ENCODE measurements at regions not wholly inside any gene's neighbourhood (a gene's known extent, or its start where the extent isn't known, plus 50 kb on each side); places are given as distances from the start of the nearest gene placed in this dataset.
A peak's percentile ranks its signal among the peaks of the same experiment; 100 is the strongest.

DNA sequence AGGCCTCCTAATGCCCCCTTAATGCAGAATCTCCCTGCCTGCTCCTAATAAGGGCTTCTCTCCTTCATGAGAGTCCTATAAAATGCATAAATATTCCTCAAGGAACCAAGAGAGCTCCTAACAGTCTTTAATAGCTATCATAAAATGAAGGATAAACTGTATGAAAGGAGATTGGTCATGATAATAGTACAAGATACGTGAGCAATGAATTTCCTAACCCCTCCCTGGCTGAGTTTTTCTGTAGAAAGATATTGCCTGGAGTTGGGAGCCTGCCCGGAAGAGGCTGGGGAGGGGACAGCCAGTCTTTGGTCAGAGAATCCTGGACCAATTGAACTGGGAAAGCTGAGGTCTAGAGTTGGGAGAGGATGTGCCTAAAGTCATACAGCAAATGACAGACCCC lies 321.9 kb upstream of the CDH5 start:
- Histone ChIP-seq H3K9me3 (ENCODE audit: control insufficient read depth, insufficient read depth, low read length) (no peaks in the 10 kb centered on the region), H3K27me3 (ENCODE audit: control insufficient read depth, insufficient read depth, low read length) (no peaks in the 10 kb centered on the region), H3K36me3 (ENCODE audit: control insufficient read depth, insufficient read depth, low read length) (no peaks in the 10 kb centered on the region), H3K27ac (ENCODE audit: low read depth, low read length) (no peak overlapping the region), H3K4me3 (ENCODE audit: low read depth, low read length) (no peak overlapping the region), H3K4me1 (ENCODE audit: control insufficient read depth, insufficient read depth, low read length) (no peaks in the 10 kb centered on the region)
- peak in 1 of 6 donors; percentile 56 for DNase-seq (ENCODE audit: low read depth in 4 of 6, low spot score in 6 of 6)
- 57% methylated on average over 1 of the region's 2 CpGs for WGBS (ENCODE audit: insufficient coverage)

DNA sequence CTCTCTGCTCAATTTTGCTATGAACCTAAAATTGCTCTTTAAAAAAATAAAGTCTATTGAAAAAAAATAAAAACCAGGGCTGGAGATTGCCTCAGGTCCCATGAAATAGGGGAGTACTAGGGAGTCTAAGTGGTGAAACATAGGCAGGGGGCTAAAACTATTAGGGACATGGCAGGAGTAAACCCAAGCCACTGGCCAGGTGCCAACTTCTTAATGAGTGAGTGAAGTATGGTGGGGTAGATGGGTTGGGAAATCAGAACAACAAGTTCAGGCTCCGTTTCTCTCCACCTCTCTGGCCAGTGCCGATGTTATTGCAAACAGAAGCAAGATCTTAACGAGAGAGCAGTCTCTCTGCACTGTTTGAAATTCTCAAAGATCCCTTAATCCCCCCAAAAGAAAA lies 322.4 kb upstream of the CDH5 start:
- Histone ChIP-seq H3K4me3 (ENCODE audit: low read depth, low read length) (no peak overlapping the region), H3K27me3 (ENCODE audit: control insufficient read depth, insufficient read depth, low read length) (no peaks in the 10 kb centered on the region), H3K9me3 (ENCODE audit: control insufficient read depth, insufficient read depth, low read length) (no peaks in the 10 kb centered on the region), H3K36me3 (ENCODE audit: control insufficient read depth, insufficient read depth, low read length) (no peaks in the 10 kb centered on the region), H3K4me1 (ENCODE audit: control insufficient read depth, insufficient read depth, low read length) (no peaks in the 10 kb centered on the region), H3K27ac (ENCODE audit: low read depth, low read length) (no peak overlapping the region)
- WGBS (ENCODE audit: insufficient coverage) = 86% methylated on average over 3 of the region's 3 CpGs
- DNase-seq (ENCODE audit: low read depth in 4 of 6, low spot score in 6 of 6) = no peak

DNA sequence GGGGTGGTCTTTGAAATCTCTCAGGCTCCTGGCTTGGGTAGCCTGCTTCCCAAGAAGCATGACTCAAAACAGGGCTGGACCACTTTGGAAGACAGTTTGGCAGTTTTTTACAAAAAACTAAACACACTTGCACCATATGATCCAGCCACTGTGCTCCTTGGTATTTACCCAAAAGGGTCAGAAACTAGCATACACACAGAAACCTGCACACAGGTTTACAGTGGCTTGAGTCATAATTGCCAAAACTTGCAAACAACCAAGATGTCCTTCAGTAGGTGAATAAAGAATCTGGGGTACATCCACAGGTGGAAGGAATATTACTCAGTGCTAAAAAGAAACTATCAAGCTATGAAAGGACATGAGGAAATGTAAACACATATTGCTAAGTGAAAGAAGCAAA lies 323.2 kb upstream of the CDH5 start:
- Histone ChIP-seq H3K4me1 (ENCODE audit: control insufficient read depth, insufficient read depth, low read length) (no peaks in the 10 kb centered on the region), H3K4me3 (ENCODE audit: low read depth, low read length) (no peak overlapping the region), H3K9me3 (ENCODE audit: control insufficient read depth, insufficient read depth, low read length) (no peaks in the 10 kb centered on the region), H3K36me3 (ENCODE audit: control insufficient read depth, insufficient read depth, low read length) (no peaks in the 10 kb centered on the region), H3K27ac (ENCODE audit: low read depth, low read length) (no peak overlapping the region), H3K27me3 (ENCODE audit: control insufficient read depth, insufficient read depth, low read length) (no peaks in the 10 kb centered on the region)
- no peak for DNase-seq (ENCODE audit: low read depth in 4 of 6, low spot score in 6 of 6)

DNA sequence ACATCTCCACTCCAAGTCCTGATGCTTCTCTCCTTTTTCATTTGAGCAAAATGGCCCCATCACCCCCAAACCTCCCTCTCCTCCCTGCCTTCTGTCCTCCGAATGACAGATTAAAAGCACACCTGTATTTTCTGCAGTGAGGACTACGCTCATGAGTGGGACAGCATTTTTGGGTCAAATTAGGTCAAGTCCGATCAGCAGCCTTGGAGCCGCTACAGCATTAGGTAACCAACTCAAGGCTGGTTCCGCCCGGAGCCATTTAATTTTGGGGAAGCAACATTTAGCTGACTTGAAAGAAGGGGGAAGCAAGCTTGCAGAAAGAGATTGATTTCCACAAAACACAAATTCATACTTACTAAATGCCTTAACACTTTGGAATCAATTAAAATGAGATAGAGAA lies 324.1 kb upstream of the CDH5 start:
- H3K4me3 ChIP-seq (ENCODE audit: low read depth, low read length) = no peak overlapping the region
- H3K36me3 ChIP-seq (ENCODE audit: control insufficient read depth, insufficient read depth, low read length) = no peaks in the 10 kb centered on the region
- 90% methylated on average over 3 of the region's 6 CpGs for WGBS (ENCODE audit: insufficient coverage)
- no peaks in the 10 kb centered on the region for H3K4me1 ChIP-seq (ENCODE audit: control insufficient read depth, insufficient read depth, low read length)
- H3K9me3 ChIP-seq (ENCODE audit: control insufficient read depth, insufficient read depth, low read length) = no peaks in the 10 kb centered on the region
- DNase-seq (ENCODE audit: low read depth in 4 of 6, low spot score in 6 of 6) = no peak
- H3K27ac ChIP-seq (ENCODE audit: low read depth, low read length) = no peak overlapping the region
- H3K27me3 ChIP-seq (ENCODE audit: control insufficient read depth, insufficient read depth, low read length) = no peaks in the 10 kb centered on the region

DNA sequence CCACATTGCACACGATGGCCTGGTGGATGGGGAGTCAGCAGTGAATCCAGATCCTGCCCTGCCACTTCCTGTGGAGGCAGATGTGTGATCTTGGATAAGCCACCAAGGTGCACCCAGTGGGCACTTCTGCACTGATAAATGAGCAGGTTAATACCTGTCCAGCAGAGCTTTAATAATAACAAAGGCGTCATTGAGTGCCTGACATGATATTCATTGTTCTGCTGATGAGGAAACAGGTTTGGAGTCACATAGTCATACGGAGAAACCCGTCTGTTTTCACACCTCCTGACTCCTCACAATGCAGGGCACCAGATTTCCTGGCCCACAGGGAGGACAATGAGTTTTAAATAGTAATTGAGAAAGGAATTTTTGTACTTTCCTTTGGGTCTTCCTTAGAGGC lies 324.6 kb upstream of the CDH5 start:
- no peaks in the 10 kb centered on the region for H3K9me3 ChIP-seq (ENCODE audit: control insufficient read depth, insufficient read depth, low read length)
- no peaks in the 10 kb centered on the region for H3K4me1 ChIP-seq (ENCODE audit: control insufficient read depth, insufficient read depth, low read length)

DNA sequence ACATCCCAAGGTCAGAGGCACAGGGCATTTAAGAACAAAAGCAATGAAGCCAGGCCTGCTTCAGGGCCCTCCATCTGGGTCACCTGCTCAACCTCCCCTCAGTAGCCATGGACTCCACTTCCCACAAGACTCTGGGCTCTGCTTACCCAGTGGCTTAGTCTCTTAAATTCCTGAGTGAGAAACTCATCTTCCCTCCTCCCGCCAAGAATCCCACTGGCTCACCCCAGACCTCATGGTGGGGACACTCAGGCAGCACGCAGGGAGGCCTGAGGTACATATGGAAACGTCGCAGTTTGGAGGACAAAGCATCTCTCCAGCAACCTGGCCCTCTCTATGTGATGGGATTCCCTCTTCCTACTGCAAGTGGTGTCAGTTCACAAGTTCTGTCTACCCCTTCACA lies 326.7 kb upstream of the CDH5 start:
- DNase-seq (ENCODE audit: low read depth in 4 of 6, low spot score in 6 of 6) = no peak
- H3K36me3 ChIP-seq (ENCODE audit: control insufficient read depth, insufficient read depth, low read length) = no peaks in the 10 kb centered on the region
- H3K4me1 ChIP-seq (ENCODE audit: control insufficient read depth, insufficient read depth, low read length) = peaks cover 4% of the 10 kb centered on the region
- WGBS (ENCODE audit: insufficient coverage) = 75% methylated on average over 4 of the region's 4 CpGs
- H3K4me3 ChIP-seq (ENCODE audit: low read depth, low read length) = no peak overlapping the region
- H3K27me3 ChIP-seq (ENCODE audit: control insufficient read depth, insufficient read depth, low read length) = no peaks in the 10 kb centered on the region
- no peak overlapping the region for H3K27ac ChIP-seq (ENCODE audit: low read depth, low read length)
- no peaks in the 10 kb centered on the region for H3K9me3 ChIP-seq (ENCODE audit: control insufficient read depth, insufficient read depth, low read length)

More for the DNA sequence above, 324.6 kb upstream of the CDH5 start:
- H3K4me3 ChIP-seq (ENCODE audit: low read depth, low read length) = no peak overlapping the region
- no peaks in the 10 kb centered on the region for H3K36me3 ChIP-seq (ENCODE audit: control insufficient read depth, insufficient read depth, low read length)
- DNase-seq (ENCODE audit: low read depth in 4 of 6, low spot score in 6 of 6) = no peak
- H3K27ac ChIP-seq (ENCODE audit: low read depth, low read length) = no peak overlapping the region
- no peaks in the 10 kb centered on the region for H3K27me3 ChIP-seq (ENCODE audit: control insufficient read depth, insufficient read depth, low read length)
- WGBS (ENCODE audit: insufficient coverage) = 57% methylated on average over 3 of the region's 4 CpGs

DNA sequence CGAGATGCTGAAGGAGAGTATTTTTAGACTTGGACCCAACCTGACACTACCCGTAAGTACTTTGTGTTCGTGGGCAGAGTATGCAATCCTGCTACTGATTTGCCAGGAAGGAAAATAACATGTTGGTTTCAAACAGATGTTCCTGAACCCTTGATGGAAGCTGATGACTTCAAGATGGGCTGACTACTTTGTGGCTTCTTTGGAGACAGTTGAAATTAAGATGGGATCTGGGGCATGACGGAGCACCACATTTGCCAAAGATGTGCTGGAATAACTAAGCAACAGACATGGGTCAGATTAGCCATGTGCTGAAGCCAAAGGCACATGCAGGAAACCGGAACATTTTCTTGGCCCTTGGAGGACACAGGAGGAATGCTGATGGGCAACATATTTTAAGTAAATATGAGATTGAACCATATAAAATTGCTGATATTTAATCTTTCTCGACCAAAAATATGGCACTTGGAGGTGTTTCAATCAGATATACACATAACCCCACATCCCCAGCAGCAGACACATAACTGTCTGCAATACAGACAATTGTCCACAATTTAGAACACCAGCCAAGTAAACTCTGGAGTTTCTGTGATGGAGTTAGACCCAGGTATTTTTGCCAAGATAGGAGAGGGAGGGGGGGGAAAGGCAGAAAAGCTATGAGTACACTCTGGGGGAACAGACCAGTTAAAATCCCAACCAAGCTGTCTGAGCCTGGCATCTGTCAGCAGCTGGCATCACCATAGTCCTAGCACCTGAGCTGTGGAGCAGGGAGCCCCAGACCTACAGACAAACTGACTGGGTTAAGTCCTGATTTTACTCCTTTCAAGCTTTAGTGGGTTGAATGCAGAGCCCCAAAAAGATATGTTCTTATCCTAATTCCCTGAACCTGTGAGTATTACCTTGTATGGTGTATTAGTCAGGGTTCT lies 329.4 kb upstream of the CDH5 start:
- 82% methylated on average over 4 of the region's 6 CpGs for WGBS (ENCODE audit: insufficient coverage)
- Histone ChIP-seq H3K27ac (ENCODE audit: low read depth, low read length) (no peak overlapping the region), H3K27me3 (ENCODE audit: control insufficient read depth, insufficient read depth, low read length) (no peaks in the 10 kb centered on the region), H3K9me3 (ENCODE audit: control insufficient read depth, insufficient read depth, low read length) (no peaks in the 10 kb centered on the region), H3K4me1 (ENCODE audit: control insufficient read depth, insufficient read depth, low read length) (peaks cover 4% of the 10 kb centered on the region), H3K36me3 (ENCODE audit: control insufficient read depth, insufficient read depth, low read length) (no peaks in the 10 kb centered on the region), H3K4me3 (ENCODE audit: low read depth, low read length) (no peak overlapping the region)
- peak in 1 of 6 donors; percentile 10 for DNase-seq (ENCODE audit: low read depth in 4 of 6, low spot score in 6 of 6)

DNA sequence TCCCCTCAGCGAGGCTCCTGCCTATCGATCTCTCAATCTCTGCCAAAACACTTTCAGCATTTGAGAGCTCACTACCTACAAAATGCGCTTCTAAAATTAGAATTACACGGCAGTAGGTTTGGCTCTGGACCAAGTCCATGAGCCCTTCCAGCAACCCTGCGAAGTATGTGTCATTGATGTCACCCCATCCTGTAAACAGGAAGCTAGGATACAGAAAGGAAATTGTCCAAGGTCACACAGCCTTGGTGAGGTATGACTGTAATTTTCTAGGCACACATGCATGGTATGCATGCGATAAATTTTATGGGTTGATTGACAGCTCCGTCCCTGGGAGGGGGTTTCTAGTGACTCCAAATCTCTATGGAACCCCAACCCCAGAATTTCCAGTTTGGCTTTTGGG lies 330.3 kb upstream of the CDH5 start:
- 88% methylated on average over 2 of the region's 7 CpGs for WGBS (ENCODE audit: insufficient coverage)
- Histone ChIP-seq H3K4me3 (ENCODE audit: low read depth, low read length) (no peak overlapping the region), H3K9me3 (ENCODE audit: control insufficient read depth, insufficient read depth, low read length) (no peaks in the 10 kb centered on the region), H3K4me1 (ENCODE audit: control insufficient read depth, insufficient read depth, low read length) (peaks cover 4% of the 10 kb centered on the region), H3K27ac (ENCODE audit: low read depth, low read length) (no peak overlapping the region), H3K27me3 (ENCODE audit: control insufficient read depth, insufficient read depth, low read length) (no peaks in the 10 kb centered on the region), H3K36me3 (ENCODE audit: control insufficient read depth, insufficient read depth, low read length) (no peaks in the 10 kb centered on the region)
- DNase-seq (ENCODE audit: low read depth in 4 of 6, low spot score in 6 of 6) = no peak

DNA sequence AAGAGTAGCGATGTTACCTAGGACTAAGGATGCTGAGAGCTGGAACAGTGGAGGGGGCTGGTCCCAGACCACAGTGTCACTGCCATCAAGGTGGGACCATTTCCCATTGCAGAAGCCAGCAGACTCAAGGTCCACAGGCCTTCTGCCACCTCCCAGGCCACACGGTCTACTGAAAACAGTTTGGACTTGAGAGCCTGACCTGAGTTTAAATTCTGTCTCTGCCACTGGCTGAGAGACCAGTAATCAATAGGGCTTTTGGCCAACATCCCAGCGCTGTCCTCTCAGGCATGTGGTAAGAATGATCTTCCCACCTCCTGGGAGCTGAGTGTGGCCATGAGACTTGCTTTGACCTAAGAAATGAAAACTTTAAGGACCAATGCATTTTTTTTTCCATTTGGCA lies 331.4 kb upstream of the CDH5 start:
- no peak overlapping the region for H3K27ac ChIP-seq (ENCODE audit: low read depth, low read length)
- WGBS (ENCODE audit: insufficient coverage) = 73% methylated on average over 3 of the region's 3 CpGs
- no peak overlapping the region for H3K4me3 ChIP-seq (ENCODE audit: low read depth, low read length)
- no peaks in the 10 kb centered on the region for H3K9me3 ChIP-seq (ENCODE audit: control insufficient read depth, insufficient read depth, low read length)
- no peaks in the 10 kb centered on the region for H3K27me3 ChIP-seq (ENCODE audit: control insufficient read depth, insufficient read depth, low read length)
- no peaks in the 10 kb centered on the region for H3K36me3 ChIP-seq (ENCODE audit: control insufficient read depth, insufficient read depth, low read length)
- H3K4me1 ChIP-seq (ENCODE audit: control insufficient read depth, insufficient read depth, low read length) = peaks cover 4% of the 10 kb centered on the region
- peak in 2 of 6 donors; percentile 21 to 29 for DNase-seq (ENCODE audit: low read depth in 4 of 6, low spot score in 6 of 6)

DNA sequence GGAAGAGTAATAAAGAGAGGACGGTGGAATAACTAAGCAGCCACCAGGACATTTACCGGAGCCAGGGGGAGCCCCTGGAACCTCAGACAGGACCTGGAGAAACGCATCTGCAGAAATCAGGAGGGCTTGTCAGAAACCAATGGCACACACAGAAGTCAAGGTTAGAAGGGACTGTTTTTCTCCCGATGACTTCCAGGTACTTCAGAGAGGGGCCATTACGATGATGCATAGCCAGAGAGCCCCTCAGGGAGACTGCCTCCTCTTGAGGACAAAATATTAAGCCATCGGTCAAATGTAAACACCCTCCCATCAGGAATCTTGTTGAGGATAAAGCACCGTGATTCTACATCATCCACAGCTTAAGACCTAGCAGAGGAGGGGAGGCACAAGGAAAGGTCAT lies 333.6 kb upstream of the CDH5 start:
- H3K4me1 ChIP-seq (ENCODE audit: control insufficient read depth, insufficient read depth, low read length) = peaks cover 4% of the 10 kb centered on the region
- no peaks in the 10 kb centered on the region for H3K36me3 ChIP-seq (ENCODE audit: control insufficient read depth, insufficient read depth, low read length)
- H3K4me3 ChIP-seq (ENCODE audit: low read depth, low read length) = no peak overlapping the region
- H3K27ac ChIP-seq (ENCODE audit: low read depth, low read length) = no peak overlapping the region
- WGBS (ENCODE audit: insufficient coverage) = 44% methylated on average over 3 of the region's 7 CpGs
- H3K27me3 ChIP-seq (ENCODE audit: control insufficient read depth, insufficient read depth, low read length) = no peaks in the 10 kb centered on the region
- H3K9me3 ChIP-seq (ENCODE audit: control insufficient read depth, insufficient read depth, low read length) = no peaks in the 10 kb centered on the region
- no peak for DNase-seq (ENCODE audit: low read depth in 4 of 6, low spot score in 6 of 6)
